Choroid plexus epithelial cell (primary cell): ENCODE measurements at regions not wholly inside any gene's neighbourhood (a gene's known extent, or its start where the extent isn't known, plus 50 kb on each side); places are given as distances from the start of the nearest gene placed in this dataset.

Source experiments
- DNase-seq: peaks from one replicate; pipeline ENCODE4 v3.0.0-alpha.2; 2010; ENCODE audit warnings: low read depth
- H3K4me3 ChIP-seq: 2 replicates; pipeline ENCODE4 v1.5.1; 2011; ENCODE audit warnings: low read depth, mild to moderate bottlenecking, control low read depth, low read length, moderate library complexity
- TF ChIP-seq, protein P1 (sequence below): conservative IDR thresholded peaks from 2 replicates; pipeline ENCODE4 v1.5.1; 2011; ENCODE audit warnings: low read depth, mild to moderate bottlenecking, control low read depth, inconsistent platforms, low read length, moderate library complexity

DNA sequence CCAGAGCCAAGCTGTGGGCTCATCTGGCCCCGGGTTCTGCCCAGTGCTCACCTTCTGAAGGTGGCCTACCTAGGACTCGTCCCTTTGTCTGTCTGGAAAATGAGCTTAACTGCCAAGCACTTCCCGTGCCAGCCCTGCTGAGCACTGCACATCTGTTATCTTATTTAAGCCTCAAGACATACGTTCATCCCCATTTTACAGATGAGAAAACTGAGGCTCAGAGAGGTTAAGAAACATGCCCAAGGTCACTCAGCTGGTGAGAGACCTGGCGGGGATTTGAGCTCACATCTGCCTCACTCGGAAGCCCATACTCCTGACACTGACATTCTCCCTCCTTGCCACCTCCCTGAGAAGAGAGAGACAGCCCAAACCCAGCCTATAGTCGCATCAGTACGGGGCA, 226.2 kb downstream of the MN1 start:
- no peak for DNase-seq
- TF ChIP-seq, protein P1, sequence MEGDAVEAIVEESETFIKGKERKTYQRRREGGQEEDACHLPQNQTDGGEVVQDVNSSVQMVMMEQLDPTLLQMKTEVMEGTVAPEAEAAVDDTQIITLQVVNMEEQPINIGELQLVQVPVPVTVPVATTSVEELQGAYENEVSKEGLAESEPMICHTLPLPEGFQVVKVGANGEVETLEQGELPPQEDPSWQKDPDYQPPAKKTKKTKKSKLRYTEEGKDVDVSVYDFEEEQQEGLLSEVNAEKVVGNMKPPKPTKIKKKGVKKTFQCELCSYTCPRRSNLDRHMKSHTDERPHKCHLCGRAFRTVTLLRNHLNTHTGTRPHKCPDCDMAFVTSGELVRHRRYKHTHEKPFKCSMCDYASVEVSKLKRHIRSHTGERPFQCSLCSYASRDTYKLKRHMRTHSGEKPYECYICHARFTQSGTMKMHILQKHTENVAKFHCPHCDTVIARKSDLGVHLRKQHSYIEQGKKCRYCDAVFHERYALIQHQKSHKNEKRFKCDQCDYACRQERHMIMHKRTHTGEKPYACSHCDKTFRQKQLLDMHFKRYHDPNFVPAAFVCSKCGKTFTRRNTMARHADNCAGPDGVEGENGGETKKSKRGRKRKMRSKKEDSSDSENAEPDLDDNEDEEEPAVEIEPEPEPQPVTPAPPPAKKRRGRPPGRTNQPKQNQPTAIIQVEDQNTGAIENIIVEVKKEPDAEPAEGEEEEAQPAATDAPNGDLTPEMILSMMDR = no peak
- H3K4me3 ChIP-seq = no peak overlapping the region

DNA sequence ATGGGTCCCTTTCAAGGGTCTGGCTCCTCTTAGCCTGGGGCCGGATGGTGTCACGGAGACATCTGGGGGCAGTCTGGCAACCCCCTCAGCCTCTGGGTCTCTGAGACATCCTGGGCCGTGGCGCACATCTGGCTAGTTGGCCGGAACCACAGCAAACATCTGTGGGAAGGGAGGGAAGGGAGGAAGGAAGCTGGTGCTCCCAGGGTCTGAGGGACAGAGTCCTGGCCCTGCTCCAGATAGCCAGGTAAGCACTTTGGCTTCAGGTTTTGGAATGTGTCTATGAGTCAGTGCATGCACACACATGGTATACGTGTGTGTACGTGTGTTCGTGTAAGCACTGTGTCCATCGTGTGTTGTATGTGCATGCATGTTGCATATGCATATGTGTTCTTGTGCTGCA, 225.1 kb downstream of the MN1 start:
- TF ChIP-seq, protein P1 = no peak
- DNase-seq = no peak

GRCh38 chr22:27576815-27577573, 224.6 kb downstream of the MN1 start:
- TF ChIP-seq, protein P1 = no peak
- peak; percentile 93 for DNase-seq
- H3K4me3 ChIP-seq = no peak overlapping the region

More for the DNA sequence above, 225.1 kb downstream of the MN1 start:
- no peak overlapping the region for H3K4me3 ChIP-seq

DNA sequence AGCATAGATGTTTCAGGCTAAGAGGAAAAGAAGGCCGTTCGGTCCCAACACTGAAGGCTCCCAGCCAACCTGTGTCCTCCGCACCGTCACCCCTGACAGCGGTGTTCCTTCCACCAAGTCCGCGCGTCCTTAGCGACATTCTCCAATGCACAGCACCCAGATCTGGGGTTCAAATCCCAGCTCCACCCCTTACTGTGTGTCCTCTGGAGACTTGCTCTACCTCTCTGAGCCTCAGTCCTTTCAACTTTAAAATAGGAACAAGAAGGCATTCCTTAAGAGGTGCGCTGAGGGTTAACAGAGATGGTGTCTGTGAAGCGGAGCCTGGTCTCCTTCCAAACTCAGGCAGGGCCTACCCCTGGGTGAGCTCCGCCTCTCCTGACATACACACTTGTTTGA, 224.0 kb downstream of the MN1 start:
- no peak for DNase-seq
- TF ChIP-seq, protein P1 = no peak
- no peak overlapping the region for H3K4me3 ChIP-seq

DNA sequence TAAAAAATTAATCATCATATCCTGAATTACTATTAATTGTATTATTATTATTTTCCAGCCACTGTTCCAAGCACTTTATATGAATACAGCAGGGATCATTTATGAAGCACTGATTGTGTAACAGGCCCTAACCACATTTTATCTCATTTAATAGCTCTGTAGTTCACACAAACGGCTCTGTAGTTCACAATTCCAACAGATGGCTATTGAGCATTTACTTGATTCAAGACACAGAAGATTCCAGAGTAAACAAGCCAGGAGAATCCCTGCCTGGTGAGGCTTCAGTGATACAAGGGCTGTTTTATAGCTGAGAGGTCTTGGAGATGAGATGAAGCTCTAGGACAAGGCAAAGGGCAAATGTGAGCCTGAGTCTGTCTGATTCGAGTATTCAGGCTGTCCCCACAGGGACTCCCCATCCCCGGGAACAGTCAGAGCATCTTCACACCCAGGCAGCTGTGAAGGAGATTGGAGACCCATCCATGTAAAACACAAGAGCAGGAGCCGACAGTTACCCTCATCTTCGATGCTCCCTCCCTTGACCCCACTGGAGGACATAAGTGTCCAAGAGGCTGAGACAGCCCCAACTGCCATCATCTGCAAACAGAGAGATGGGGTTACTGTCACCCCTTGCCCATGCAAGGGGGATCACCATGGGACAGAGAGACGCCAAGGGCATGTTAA, 222.5 kb downstream of the MN1 start:
- H3K4me3 ChIP-seq = no peak overlapping the region
- TF ChIP-seq, protein P1 = no peak
- peak; percentile 55 for DNase-seq

DNA sequence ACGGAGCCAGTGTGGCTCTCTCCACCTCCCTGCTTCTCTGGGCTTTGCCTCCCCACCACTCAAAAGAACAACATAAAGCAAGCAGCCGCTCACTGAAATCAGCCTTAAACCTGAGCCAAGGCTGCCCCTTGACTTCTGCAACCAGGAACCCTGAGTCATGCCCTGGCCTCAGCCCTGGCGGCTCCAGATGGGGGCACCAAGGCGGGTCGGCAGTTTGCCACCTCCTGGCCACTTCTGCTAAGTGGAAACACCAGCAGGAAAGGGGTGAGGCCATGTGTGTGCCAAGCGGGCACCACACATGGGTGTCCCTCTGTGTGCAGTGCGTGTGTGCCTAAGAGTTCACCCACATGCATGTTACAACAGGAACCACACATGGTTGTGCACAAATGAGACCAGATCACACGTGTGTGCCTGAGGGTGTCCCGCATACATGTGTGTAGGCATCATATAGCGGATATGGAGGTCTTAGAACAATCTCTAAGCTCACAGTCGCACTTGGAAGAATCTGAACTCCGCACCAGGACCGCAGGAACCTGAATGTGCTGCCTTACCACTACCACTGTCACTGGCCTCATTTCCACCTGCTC, 221.2 kb downstream of the MN1 start:
- TF ChIP-seq, protein P1 = no peak
- DNase-seq = no peak
- H3K4me3 ChIP-seq = no peak overlapping the region
